ENCODE measurements at regions not wholly inside any gene's neighbourhood (a gene's known extent, or its start where the extent isn't known, plus 50 kb on each side); places are given as distances from the start of the nearest gene placed in this dataset.

DNA sequence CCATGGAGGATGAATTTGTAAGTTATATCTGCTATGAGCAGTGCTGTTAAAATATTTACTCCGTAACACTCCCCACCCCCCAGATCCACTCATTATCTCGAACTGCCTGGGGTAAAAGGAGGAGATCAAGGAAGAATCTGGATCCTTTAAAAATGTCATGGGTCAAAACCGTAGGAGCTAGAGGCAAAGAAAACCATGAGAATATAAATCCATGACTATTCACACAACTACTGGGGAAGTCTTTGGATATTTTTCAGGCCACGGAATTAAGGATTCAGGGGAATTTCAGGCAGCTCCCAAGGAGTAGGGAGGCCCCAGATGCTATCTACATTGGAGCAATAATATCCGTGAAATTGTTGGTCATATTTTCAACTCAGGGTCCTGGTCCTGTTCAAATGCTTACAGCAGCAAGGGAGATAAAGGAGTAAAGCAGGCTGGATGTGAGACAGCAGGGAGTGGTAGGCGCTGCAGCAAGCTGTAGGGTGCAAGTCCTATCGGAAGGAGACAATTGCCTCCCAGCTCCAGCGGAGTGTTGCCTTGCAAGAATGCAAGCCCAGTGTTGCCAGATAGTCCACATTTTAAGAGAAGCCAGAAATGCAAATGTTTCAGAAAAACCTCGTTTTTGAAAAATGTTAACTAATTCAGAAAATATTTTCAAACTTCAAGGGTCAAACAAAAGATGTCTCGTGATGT, 116.2 kb upstream of the KIT start:
- Histone ChIP-seq H3K4me3 (ENCODE audit: low read depth in 1 of 3, low read length in 3 of 3) (no peak overlapping the region), H3K4me1 (ENCODE audit: control insufficient read depth in 4 of 4, insufficient read depth in 4 of 4, low read length in 3 of 4) (peaks cover 0 to 7% (median 0%) of the 10 kb centered on the region in 4 donors), H3K27ac (ENCODE audit: low read depth in 1 of 2, low read length in 2 of 2) (no peak overlapping the region), H3K9me3 (ENCODE audit: control insufficient read depth in 4 of 4, low read length in 3 of 4) (no peaks in the 10 kb centered on the region), H3K36me3 (ENCODE audit: control insufficient read depth in 4 of 4, insufficient read depth in 3 of 4, low read depth in 1 of 4, low read length in 3 of 4) (no peaks in the 10 kb centered on the region), H3K27me3 (ENCODE audit: control insufficient read depth in 4 of 4, insufficient read depth in 4 of 4, low read length in 3 of 4) (no peaks in the 10 kb centered on the region), H3K9ac (ENCODE audit: low read depth in 1 of 2, low read length in 2 of 2) (no peak overlapping the region)
- DNase-seq (ENCODE audit: low spot score), result no peak
- TF ChIP-seq FOXA2 (IDR thresholded peaks at IDR 0.05), result no peak
- 62% methylated on average over 10 of the region's 10 CpGs for WGBS

DNA sequence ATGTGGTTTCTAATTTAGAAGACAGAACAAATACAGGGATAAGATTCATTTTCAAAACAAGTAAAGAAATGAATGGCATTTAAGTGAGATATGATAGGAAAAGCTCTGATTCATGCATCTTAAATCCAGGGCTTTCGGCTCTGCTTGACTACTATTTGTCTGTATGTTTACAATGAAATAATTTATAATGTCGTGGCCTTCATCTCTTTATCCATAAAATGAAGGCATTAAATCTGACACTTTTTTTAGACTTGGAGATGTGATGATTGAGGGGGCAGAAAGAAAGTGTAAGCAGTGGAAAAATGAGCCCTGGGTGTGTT, 115.7 kb upstream of the KIT start:
- no peak for DNase-seq (ENCODE audit: low spot score)
- no peak for TF ChIP-seq YY1 (IDR thresholded peaks at IDR 0.05)
- no peak for TF ChIP-seq JUND (IDR thresholded peaks at IDR 0.05)
- TF ChIP-seq, protein P1, sequence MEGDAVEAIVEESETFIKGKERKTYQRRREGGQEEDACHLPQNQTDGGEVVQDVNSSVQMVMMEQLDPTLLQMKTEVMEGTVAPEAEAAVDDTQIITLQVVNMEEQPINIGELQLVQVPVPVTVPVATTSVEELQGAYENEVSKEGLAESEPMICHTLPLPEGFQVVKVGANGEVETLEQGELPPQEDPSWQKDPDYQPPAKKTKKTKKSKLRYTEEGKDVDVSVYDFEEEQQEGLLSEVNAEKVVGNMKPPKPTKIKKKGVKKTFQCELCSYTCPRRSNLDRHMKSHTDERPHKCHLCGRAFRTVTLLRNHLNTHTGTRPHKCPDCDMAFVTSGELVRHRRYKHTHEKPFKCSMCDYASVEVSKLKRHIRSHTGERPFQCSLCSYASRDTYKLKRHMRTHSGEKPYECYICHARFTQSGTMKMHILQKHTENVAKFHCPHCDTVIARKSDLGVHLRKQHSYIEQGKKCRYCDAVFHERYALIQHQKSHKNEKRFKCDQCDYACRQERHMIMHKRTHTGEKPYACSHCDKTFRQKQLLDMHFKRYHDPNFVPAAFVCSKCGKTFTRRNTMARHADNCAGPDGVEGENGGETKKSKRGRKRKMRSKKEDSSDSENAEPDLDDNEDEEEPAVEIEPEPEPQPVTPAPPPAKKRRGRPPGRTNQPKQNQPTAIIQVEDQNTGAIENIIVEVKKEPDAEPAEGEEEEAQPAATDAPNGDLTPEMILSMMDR (IDR thresholded peaks at IDR 0.05; ENCODE audit: low read depth, low read length, missing input control), result no peak
- no peak for TF ChIP-seq HNF4G (IDR thresholded peaks at IDR 0.05)
- TF ChIP-seq, protein P2, sequence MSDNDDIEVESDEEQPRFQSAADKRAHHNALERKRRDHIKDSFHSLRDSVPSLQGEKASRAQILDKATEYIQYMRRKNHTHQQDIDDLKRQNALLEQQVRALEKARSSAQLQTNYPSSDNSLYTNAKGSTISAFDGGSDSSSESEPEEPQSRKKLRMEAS (IDR thresholded peaks at IDR 0.05), result no peak
- TF ChIP-seq GABPA (IDR thresholded peaks at IDR 0.05 in 1 of 2, conservative IDR thresholded peaks at IDR 0.05 in 1 of 2), result no peak
- no peak for TF ChIP-seq FOXA2 (IDR thresholded peaks at IDR 0.05)
- TF ChIP-seq, protein P3, sequence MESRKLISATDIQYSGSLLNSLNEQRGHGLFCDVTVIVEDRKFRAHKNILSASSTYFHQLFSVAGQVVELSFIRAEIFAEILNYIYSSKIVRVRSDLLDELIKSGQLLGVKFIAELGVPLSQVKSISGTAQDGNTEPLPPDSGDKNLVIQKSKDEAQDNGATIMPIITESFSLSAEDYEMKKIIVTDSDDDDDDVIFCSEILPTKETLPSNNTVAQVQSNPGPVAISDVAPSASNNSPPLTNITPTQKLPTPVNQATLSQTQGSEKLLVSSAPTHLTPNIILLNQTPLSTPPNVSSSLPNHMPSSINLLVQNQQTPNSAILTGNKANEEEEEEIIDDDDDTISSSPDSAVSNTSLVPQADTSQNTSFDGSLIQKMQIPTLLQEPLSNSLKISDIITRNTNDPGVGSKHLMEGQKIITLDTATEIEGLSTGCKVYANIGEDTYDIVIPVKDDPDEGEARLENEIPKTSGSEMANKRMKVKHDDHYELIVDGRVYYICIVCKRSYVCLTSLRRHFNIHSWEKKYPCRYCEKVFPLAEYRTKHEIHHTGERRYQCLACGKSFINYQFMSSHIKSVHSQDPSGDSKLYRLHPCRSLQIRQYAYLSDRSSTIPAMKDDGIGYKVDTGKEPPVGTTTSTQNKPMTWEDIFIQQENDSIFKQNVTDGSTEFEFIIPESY (IDR thresholded peaks at IDR 0.05), result no peak
- no peak for TF ChIP-seq EGR1 (IDR thresholded peaks at IDR 0.05; ENCODE audit: low read depth in 2 of 2)
- Histone ChIP-seq H3K36me3 (ENCODE audit: control insufficient read depth in 4 of 4, insufficient read depth in 3 of 4, low read depth in 1 of 4, low read length in 3 of 4) (no peaks in the 10 kb centered on the region), H3K9me3 (ENCODE audit: control insufficient read depth in 4 of 4, low read length in 3 of 4) (no peaks in the 10 kb centered on the region), H3K27me3 (ENCODE audit: control insufficient read depth in 4 of 4, insufficient read depth in 4 of 4, low read length in 3 of 4) (no peaks in the 10 kb centered on the region), H3K4me1 (ENCODE audit: control insufficient read depth in 4 of 4, insufficient read depth in 4 of 4, low read length in 3 of 4) (peaks cover 0 to 7% (median 0%) of the 10 kb centered on the region in 4 donors), H3K4me3 (ENCODE audit: low read depth in 1 of 3, low read length in 3 of 3) (no peak overlapping the region), H3K27ac (ENCODE audit: low read depth in 1 of 2, low read length in 2 of 2) (no peak overlapping the region), H3K9ac (ENCODE audit: low read depth in 1 of 2, low read length in 2 of 2) (no peak overlapping the region)
- WGBS, result 75% methylated on average over 2 of the region's 2 CpGs

DNA sequence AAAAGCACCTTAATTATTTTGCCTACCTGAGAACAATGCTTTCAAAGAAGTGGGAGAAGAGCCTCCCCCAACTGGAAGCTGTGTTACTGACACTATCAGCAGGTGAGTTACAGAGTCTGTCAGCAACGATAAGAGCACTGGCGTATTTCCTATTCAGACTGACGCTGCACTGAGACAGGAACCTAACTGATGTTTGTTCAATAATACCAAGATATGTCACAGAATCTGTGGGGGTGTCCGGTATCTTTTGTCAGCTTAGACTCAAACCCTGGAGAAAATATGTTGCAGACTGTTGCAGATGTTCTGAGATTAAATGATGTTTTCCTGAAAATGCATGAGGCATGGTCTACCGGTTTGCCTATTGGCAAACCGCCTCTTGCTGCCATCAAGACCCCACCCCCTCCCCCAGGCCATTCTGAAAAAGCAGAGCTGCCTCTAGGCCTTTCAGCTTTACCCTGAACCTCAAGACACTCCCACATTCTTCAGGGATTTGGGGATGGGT, 115.2 kb upstream of the KIT start:
- DNase-seq (ENCODE audit: low spot score), result no peak
- H3K27ac ChIP-seq (ENCODE audit: low read depth in 1 of 2, low read length in 2 of 2), result no peak overlapping the region
- WGBS, result 60% methylated on average over 6 of the region's 6 CpGs

More for the DNA sequence above, 115.2 kb upstream of the KIT start:
- peaks cover 0 to 7% (median 0%) of the 10 kb centered on the region in 4 donors for H3K4me1 ChIP-seq (ENCODE audit: control insufficient read depth in 4 of 4, insufficient read depth in 4 of 4, low read length in 3 of 4)
- no peaks in the 10 kb centered on the region for H3K9me3 ChIP-seq (ENCODE audit: control insufficient read depth in 4 of 4, low read length in 3 of 4)
- no peak overlapping the region for H3K4me3 ChIP-seq (ENCODE audit: low read depth in 1 of 3, low read length in 3 of 3)
- no peak overlapping the region for H3K9ac ChIP-seq (ENCODE audit: low read depth in 1 of 2, low read length in 2 of 2)
- no peaks in the 10 kb centered on the region for H3K36me3 ChIP-seq (ENCODE audit: control insufficient read depth in 4 of 4, insufficient read depth in 3 of 4, low read depth in 1 of 4, low read length in 3 of 4)
- H3K27me3 ChIP-seq (ENCODE audit: control insufficient read depth in 4 of 4, insufficient read depth in 4 of 4, low read length in 3 of 4), result no peaks in the 10 kb centered on the region
- no peak for TF ChIP-seq HNF4A (conservative IDR thresholded peaks at IDR 0.05)
